KG1 (cell line): ENCODE measurements at regions not wholly inside any gene's neighbourhood (a gene's known extent, or its start where the extent isn't known, plus 50 kb on each side); places are given as distances from the start of the nearest gene placed in this dataset.
"Not testable (repeated sequence)": the region's sequence is repeated elsewhere in the genome, so short reads cannot be mapped to it uniquely, and the experiment has no call there.

Experiments
- DNase-seq: peaks from one replicate; lab custom pipeline; 2025; lab: John Stamatoyannopoulos, UW

- no peak for DNase-seq
Measured at GRCh38 chr1:47661040-47661439, 223.2 kb downstream of the FOXD2 start.

GRCh38 chr1:47662068-47662467, 224.2 kb downstream of the FOXD2 start:
- DNase-seq = no peak

- no peak for DNase-seq
Measured at GRCh38 chr1:47663286-47663685, 225.4 kb downstream of the FOXD2 start.

GRCh38 chr1:47664356-47664755, 226.5 kb downstream of the FOXD2 start:
- DNase-seq = no peak

GRCh38 chr1:47664896-47665295, 227.1 kb downstream of the FOXD2 start:
- not testable (repeated sequence) for DNase-seq

- DNase-seq = no peak
Measured at GRCh38 chr1:47669081-47669585, 231.3 kb downstream of the FOXD2 start.

- DNase-seq = no peak
Measured at GRCh38 chr1:47672622-47673021, 234.8 kb downstream of the FOXD2 start.

GRCh38 chr1:47674189-47674588, 236.3 kb downstream of the FOXD2 start:
- DNase-seq = no peak

GRCh38 chr1:47675047-47675675, 237.3 kb downstream of the FOXD2 start:
- no peak for DNase-seq

- no peak for DNase-seq
Measured at GRCh38 chr1:47675721-47676120, 237.9 kb downstream of the FOXD2 start.

GRCh38 chr1:47676311-47677054, 238.6 kb downstream of the FOXD2 start:
- no peak for DNase-seq

GRCh38 chr1:47677241-47677940, 239.5 kb downstream of the FOXD2 start:
- no peak for DNase-seq

- DNase-seq = no peak
Measured at GRCh38 chr1:47678464-47678980, 240.7 kb downstream of the FOXD2 start.

- no peak for DNase-seq
Measured at GRCh38 chr1:47679301-47679791, 241.5 kb downstream of the FOXD2 start.

- no peak for DNase-seq
Measured at GRCh38 chr1:47679826-47680225, 242.0 kb downstream of the FOXD2 start.

- no peak for DNase-seq
Measured at GRCh38 chr1:47680815-47681475, 243.1 kb downstream of the FOXD2 start.

- DNase-seq = no peak
Measured at GRCh38 chr1:47681735-47682134, 243.9 kb downstream of the FOXD2 start.

GRCh38 chr1:47682198-47682597, 244.4 kb downstream of the FOXD2 start:
- no peak for DNase-seq

GRCh38 chr1:47682786-47683350, 245.0 kb downstream of the FOXD2 start:
- no peak for DNase-seq

GRCh38 chr1:47683401-47683800, 245.6 kb downstream of the FOXD2 start:
- no peak for DNase-seq

- DNase-seq = no peak
Measured at GRCh38 chr1:47684518-47684917, 246.7 kb downstream of the FOXD2 start.
